ENCODE measurements at regions not wholly inside any gene's neighbourhood (a gene's known extent, or its start where the extent isn't known, plus 50 kb on each side); places are given as distances from the start of the nearest gene placed in this dataset.
"Not testable (repeated sequence)": the region's sequence is repeated elsewhere in the genome, so short reads cannot be mapped to it uniquely, and the experiment has no call there.

GRCh38 chr7:115227473-115228235, 305.8 kb downstream of the MDFIC start:
- no peak for DNase-seq (ENCODE audit: low read depth in 2 of 3, low spot score in 2 of 3)

GRCh38 chr7:115226410-115226809, 304.5 kb downstream of the MDFIC start:
- DNase-seq (ENCODE audit: low read depth in 2 of 3, low spot score in 2 of 3), result no peak

- DNase-seq (ENCODE audit: low read depth in 2 of 3, low spot score in 2 of 3), result no peak
Observed at GRCh38 chr7:115224922-115225321, 303.0 kb downstream of the MDFIC start.

- DNase-seq (ENCODE audit: low read depth in 2 of 3, low spot score in 2 of 3), result no peak
Observed at GRCh38 chr7:115223959-115224358, 302.1 kb downstream of the MDFIC start.

- DNase-seq (ENCODE audit: low read depth in 2 of 3, low spot score in 2 of 3), result no peak
Observed at GRCh38 chr7:115221456-115221855, 299.6 kb downstream of the MDFIC start.

- no peak for DNase-seq (ENCODE audit: low read depth in 2 of 3, low spot score in 2 of 3)
Observed at GRCh38 chr7:115218076-115218475, 296.2 kb downstream of the MDFIC start.

- peak in 1 of 3 donors; percentile 51 for DNase-seq (ENCODE audit: low read depth in 2 of 3, low spot score in 2 of 3)
Observed at GRCh38 chr7:115217373-115217772, 295.5 kb downstream of the MDFIC start.

- no peak for DNase-seq (ENCODE audit: low read depth in 2 of 3, low spot score in 2 of 3)
Observed at GRCh38 chr7:115216652-115217051, 294.8 kb downstream of the MDFIC start.

GRCh38 chr7:115211171-115211570, 289.3 kb downstream of the MDFIC start:
- DNase-seq (ENCODE audit: low read depth in 2 of 3, low spot score in 2 of 3), result no peak

- no peak for DNase-seq (ENCODE audit: low read depth in 2 of 3, low spot score in 2 of 3)
Observed at GRCh38 chr7:115210552-115210951, 288.7 kb downstream of the MDFIC start.

- DNase-seq (ENCODE audit: low read depth in 2 of 3, low spot score in 2 of 3), result peak in 1 of 3 donors; percentile 5
Observed at GRCh38 chr7:115208710-115209560, 287.0 kb downstream of the MDFIC start.

- not testable (repeated sequence) for DNase-seq (ENCODE audit: low read depth in 2 of 3, low spot score in 2 of 3)
Observed at GRCh38 chr7:115206374-115206773, 284.5 kb downstream of the MDFIC start.

GRCh38 chr7:115198143-115198542, 276.2 kb downstream of the MDFIC start:
- DNase-seq (ENCODE audit: low read depth in 2 of 3, low spot score in 2 of 3), result no peak

- no peak for DNase-seq (ENCODE audit: low read depth in 2 of 3, low spot score in 2 of 3)
Observed at GRCh38 chr7:115195208-115195607, 273.3 kb downstream of the MDFIC start.

GRCh38 chr7:115191526-115191925, 269.6 kb downstream of the MDFIC start:
- no peak for DNase-seq (ENCODE audit: low read depth in 2 of 3, low spot score in 2 of 3)

GRCh38 chr7:115183431-115184057, 261.6 kb downstream of the MDFIC start:
- DNase-seq (ENCODE audit: low read depth in 2 of 3, low spot score in 2 of 3), result peak in 2 of 3 donors; percentile 16 to 56

GRCh38 chr7:115178835-115179234, 256.9 kb downstream of the MDFIC start:
- DNase-seq (ENCODE audit: low read depth in 2 of 3, low spot score in 2 of 3), result no peak

GRCh38 chr7:115177823-115178222, 255.9 kb downstream of the MDFIC start:
- DNase-seq (ENCODE audit: low read depth in 2 of 3, low spot score in 2 of 3), result no peak

- DNase-seq (ENCODE audit: low read depth in 2 of 3, low spot score in 2 of 3), result no peak
Observed at GRCh38 chr7:115177103-115177502, 255.2 kb downstream of the MDFIC start.

GRCh38 chr7:115172397-115172796, 250.5 kb downstream of the MDFIC start:
- DNase-seq (ENCODE audit: low read depth in 2 of 3, low spot score in 2 of 3), result not testable (repeated sequence)

- DNase-seq (ENCODE audit: low read depth in 2 of 3, low spot score in 2 of 3), result no peak
Observed at GRCh38 chr7:115153769-115154477, 232.0 kb downstream of the MDFIC start.
